Stomach (tissue), 4 donors: ENCODE measurements at regions not wholly inside any gene's neighbourhood (a gene's known extent, or its start where the extent isn't known, plus 50 kb on each side); places are given as distances from the start of the nearest gene placed in this dataset.

Source experiments
- EP300 ChIP-seq: sonication (generic); formaldehyde crosslinking; IDR thresholded peaks from one replicate; pipeline ENCODE4 v1.6.1; 2017; ENCODE audit warnings: antibody characterized with exemption
- POLR2A ChIP-seq, 4 donors: fragments of 450-650 bp; IDR thresholded peaks; one replicate each; pipeline ENCODE4 v1.6.1; 2016; ENCODE audit warnings: antibody characterized with exemption in 4 of 4, control low read depth in 2 of 4, mild to moderate bottlenecking in 1 of 4, moderate library complexity in 1 of 4
- TF ChIP-seq, protein P1 (sequence below), 7 experiments: fragments of 450-650 bp in 4 of 7; fragments of 200-600 bp in 3 of 7; sonication (generic) in 3 of 7; IDR thresholded peaks; one replicate each; pipeline ENCODE4 v1.5.1; 2016 to 2019; ENCODE audit warnings: antibody characterized with exemption in 7 of 7, control low read depth in 2 of 7, mild to moderate bottlenecking in 1 of 7

DNA sequence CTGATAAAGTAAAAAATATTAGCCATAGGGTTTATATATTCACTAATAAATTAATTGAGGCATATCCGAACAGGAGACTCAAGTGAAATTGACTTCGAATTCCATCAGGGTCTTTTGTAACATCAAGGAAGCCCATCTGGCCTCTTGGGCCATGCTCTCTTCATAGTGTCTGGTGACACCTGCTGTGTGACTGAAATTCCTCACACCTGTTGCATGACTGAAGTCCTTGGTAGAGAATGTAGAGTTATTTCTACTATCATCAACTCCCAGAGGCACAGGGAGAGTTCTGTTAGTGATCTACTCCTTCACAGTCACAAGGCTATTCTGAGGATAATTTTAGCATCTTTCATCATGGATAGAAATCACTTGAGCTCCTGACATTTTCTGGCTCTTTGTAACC, 138.3 kb upstream of the LSM8 start:
- TF ChIP-seq, protein P1, sequence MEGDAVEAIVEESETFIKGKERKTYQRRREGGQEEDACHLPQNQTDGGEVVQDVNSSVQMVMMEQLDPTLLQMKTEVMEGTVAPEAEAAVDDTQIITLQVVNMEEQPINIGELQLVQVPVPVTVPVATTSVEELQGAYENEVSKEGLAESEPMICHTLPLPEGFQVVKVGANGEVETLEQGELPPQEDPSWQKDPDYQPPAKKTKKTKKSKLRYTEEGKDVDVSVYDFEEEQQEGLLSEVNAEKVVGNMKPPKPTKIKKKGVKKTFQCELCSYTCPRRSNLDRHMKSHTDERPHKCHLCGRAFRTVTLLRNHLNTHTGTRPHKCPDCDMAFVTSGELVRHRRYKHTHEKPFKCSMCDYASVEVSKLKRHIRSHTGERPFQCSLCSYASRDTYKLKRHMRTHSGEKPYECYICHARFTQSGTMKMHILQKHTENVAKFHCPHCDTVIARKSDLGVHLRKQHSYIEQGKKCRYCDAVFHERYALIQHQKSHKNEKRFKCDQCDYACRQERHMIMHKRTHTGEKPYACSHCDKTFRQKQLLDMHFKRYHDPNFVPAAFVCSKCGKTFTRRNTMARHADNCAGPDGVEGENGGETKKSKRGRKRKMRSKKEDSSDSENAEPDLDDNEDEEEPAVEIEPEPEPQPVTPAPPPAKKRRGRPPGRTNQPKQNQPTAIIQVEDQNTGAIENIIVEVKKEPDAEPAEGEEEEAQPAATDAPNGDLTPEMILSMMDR (IDR thresholded peaks at IDR 0.05): no peak
- no peak for TF ChIP-seq POLR2A (IDR thresholded peaks at IDR 0.05)
- no peak for TF ChIP-seq EP300
